GM12873 (cell line): ENCODE measurements at regions not wholly inside any gene's neighbourhood (a gene's known extent, or its start where the extent isn't known, plus 50 kb on each side); places are given as distances from the start of the nearest gene placed in this dataset.

Experiments
- TF ChIP-seq, protein P1 (sequence below): IDR thresholded peaks from 2 replicates; pipeline ENCODE4 v1.5.1; 2012; ENCODE audit warnings: low read depth, mild to moderate bottlenecking, moderate library complexity, low read length, control low read depth; ENCODE audit not compliant: insufficient read depth; ENCODE audit errors: missing control alignments

DNA sequence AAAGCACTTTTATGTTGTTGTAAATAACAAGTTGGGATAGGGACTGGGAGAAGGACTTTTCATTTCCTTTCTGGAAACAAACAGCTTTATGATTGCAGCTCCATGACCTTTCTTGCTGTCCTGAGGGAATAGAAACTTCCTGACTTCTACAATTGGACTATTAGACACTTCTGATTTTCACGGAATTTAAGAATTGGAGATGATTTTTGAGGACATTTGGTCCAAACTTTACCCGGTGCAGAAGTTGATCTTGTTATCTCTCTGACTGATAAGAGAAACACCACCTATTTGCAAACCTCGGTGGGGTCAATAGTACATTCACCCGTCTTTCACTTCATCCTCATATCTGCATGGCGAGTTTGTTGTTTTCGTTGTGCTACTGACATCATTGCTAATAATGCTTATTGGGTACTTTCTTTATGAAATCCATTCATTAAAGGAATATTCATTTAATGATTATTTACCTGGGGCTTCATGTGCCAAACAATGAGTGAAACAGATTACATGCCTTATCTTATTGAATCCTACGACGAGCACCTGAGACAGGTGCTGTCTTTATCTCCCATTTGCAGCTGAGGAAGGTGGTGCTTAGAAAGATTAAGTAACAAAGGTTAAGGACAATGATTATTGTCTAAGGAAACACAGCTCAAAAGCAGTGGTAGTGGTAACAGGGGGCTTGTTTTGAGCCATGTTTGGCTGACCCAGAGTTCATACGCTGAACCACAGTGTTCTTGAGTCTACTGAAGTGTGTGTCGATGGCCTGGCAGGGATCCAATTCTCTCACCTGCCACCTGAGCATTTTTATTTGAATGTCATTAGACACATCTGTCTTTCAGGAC lies 176.9 kb upstream of the FAM20A start:
- TF ChIP-seq, protein P1, sequence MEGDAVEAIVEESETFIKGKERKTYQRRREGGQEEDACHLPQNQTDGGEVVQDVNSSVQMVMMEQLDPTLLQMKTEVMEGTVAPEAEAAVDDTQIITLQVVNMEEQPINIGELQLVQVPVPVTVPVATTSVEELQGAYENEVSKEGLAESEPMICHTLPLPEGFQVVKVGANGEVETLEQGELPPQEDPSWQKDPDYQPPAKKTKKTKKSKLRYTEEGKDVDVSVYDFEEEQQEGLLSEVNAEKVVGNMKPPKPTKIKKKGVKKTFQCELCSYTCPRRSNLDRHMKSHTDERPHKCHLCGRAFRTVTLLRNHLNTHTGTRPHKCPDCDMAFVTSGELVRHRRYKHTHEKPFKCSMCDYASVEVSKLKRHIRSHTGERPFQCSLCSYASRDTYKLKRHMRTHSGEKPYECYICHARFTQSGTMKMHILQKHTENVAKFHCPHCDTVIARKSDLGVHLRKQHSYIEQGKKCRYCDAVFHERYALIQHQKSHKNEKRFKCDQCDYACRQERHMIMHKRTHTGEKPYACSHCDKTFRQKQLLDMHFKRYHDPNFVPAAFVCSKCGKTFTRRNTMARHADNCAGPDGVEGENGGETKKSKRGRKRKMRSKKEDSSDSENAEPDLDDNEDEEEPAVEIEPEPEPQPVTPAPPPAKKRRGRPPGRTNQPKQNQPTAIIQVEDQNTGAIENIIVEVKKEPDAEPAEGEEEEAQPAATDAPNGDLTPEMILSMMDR = no peak

DNA sequence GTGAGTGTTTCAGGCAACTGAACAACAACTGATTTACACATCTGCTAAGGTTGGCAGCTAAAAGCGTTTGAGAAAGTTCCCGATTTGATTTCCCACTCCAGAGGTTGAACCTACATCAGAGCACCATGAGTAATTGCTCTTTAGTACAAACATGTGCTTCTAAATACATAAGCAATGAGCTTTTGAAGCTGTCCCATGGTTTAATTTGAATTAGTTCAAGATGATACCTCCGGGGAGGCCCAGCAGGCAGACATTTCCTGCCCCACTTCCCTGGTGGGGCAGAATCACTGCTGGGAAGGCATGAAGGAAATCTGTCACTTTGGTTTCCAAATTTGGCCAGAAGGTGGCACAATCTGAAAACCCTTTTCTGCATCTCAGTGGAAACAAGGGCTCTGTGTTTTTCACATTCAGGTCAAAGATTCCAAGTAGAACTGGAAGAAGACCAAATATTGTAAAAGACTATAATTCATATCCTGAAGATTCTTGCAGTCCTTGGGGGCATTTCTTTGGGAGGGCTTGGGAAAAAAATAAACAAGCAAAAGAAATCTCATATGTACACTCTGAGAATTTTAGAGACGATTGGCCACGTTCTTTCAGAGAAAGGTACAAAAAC lies 176.2 kb upstream of the FAM20A start:
- TF ChIP-seq, protein P1 = peak; percentile 66

DNA sequence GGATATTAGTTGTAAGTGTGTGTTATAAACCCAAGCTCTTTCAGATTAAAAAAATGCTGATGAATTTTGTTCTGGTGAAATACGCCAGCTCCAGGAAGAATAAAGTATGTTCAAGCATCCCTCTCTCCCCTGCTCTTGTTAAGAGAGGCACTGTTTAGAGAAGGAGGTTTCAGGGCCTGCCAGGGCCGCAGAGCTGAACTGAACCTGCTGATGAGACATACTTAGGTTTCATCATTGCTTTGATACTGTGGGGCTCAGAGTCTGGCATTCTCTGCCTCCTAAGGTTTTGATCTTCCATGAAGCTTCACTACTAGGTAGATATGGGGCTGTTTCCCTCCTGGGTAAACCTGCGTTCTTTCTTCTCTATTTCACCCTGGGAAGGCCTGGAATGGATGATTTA lies 175.3 kb upstream of the FAM20A start:
- TF ChIP-seq, protein P1 = no peak

DNA sequence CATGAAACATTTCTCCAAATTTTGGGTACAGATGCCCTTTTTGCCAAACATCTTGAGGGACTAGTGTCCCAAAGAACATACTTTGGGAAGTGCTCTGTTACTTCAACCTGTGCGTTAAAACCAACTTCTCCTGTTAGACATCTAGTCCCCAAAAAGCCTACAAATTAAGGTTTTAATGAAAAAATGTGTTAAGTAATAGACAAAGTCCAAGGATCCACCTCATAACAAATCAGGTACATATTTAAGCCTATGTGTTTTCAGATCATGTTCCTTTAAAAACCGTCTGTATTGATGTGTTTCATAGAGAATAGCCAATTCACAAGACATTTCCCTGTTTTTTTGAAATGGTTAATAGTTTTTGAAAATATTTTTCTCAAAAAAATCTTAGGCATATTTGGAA lies 174.8 kb upstream of the FAM20A start:
- TF ChIP-seq, protein P1 = no peak

DNA sequence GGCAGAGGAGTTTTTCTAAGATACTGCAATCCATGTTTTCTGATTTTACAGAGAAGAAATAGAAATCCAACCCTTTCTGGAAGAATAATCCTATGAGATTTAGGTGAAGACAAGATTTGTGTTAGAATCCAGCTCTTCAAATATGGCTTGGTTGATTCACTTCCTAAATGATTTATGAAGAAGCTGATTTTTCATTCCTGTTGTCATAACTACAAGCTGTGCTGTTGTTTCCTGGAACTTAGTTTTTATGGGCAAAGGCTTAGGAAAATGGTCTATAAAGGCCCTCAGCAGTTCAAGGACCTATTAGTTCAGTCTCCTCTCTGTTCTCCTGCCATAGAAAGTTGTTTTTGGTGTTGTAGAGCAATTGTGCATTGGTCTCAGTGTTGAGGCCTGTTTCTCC lies 174.2 kb upstream of the FAM20A start:
- TF ChIP-seq, protein P1 = no peak

DNA sequence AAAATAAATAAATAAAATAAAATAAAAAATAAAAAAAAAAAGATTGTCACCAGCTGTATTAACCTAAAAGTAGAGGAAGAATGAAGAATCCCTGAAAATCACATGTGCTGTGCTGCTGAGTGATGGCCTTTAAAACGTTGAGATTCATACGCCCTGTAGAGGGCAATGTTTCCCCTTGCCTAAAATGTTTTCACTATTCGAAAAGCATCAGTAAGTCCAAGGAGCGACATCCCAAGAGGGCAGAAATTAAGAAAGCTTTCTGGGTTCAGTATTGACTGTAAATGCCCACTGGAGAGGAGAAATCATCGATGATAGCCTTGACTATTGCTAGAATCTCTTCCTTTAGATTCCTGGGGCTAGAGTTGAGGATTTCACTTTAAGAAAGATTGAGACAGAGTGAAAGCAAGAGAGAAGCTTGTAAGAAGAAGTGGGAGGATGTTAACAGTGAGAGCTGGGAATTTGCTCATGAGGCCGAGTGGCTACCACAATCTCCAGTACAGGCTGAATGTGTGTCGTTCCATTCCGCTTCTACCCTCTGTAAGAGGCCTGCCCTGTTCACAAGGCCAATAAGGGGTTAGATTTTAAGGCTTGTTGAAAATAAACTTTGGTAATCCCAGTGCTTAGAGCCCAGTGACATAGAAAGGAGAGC lies 170.8 kb upstream of the FAM20A start:
- TF ChIP-seq, protein P1 = peak; percentile 65

DNA sequence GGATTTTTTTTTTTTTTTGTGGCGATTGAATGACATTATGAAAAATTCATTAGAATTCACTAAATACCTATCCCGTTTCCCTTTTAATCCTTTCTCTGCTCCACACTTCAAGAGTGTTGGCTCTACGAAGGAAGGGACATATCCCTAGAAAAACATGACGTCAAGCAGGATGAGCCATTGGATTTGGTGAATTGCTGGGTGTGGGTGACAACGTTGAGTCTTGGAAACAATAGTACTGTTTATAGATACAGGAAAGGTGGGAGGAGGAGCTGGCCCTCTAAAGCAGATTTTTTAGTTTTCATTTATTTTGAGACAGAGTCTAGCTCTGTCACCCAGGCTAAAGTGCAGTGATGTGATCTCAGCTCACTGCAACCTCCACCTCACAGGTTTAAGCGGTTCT lies 167.6 kb upstream of the FAM20A start:
- TF ChIP-seq, protein P1 = no peak
